ENCODE measurements at regions not wholly inside any gene's neighbourhood (a gene's known extent, or its start where the extent isn't known, plus 50 kb on each side); places are given as distances from the start of the nearest gene placed in this dataset.

- intact Hi-C loops (cut with micrococcal nuclease; ENCODE audit: unreplicated experiment) (no loop called here), in situ Hi-C loops (cut with HindIII; ENCODE audit: low pct_unique_long_range_greater_than_20kb, low sequenced_read_pairs) (no loop called here)
- no peak overlapping the region for H3K27ac ChIP-seq (ENCODE audit: low read length)
- ChIA-PET CTCF (no interaction called here), POLR2A (interaction anchor here (0.5 kb wide), 1 partner anchor 1888 kb away, joined by 7 read pairs; no protein-coding TSS in a partner anchor)
- no peak overlapping the region for H3K4me3 ChIP-seq (ENCODE audit: low read depth in 2 of 2, low read length in 2 of 2)
- no peak for ATAC-seq
- TF ChIP-seq CTCF (IDR thresholded peaks at IDR 0.05) (no peak), TCF7L2 (IDR thresholded peaks at IDR 0.05; ENCODE audit: low read depth, low read length) (no peak), POLR2AphosphoS5 (IDR thresholded peaks at IDR 0.05; ENCODE audit: low read depth, low read length) (no peak), REST (IDR thresholded peaks at IDR 0.05; ENCODE audit: insufficient read depth in 1 of 2, low read depth in 2 of 2, low read length in 1 of 2) (no peak), SIN3A (IDR thresholded peaks at IDR 0.05; ENCODE audit: borderline replicate concordance, insufficient read depth, low read depth, low read length) (no peak)
- no peak for DNase-seq (ENCODE audit: low read depth, low spot score)
- no peaks in the 10 kb centered on the region; the same call in 1 of the 2 replicates for H3K27me3 ChIP-seq (ENCODE audit: control insufficient read depth, insufficient read depth, low read length)
- no TSS peak for BruUV-seq (replicated peaks)
- no peaks in the 10 kb centered on the region for H3K36me3 ChIP-seq (ENCODE audit: control insufficient read depth, insufficient read depth, low read length)
- H3K9me3 ChIP-seq (ENCODE audit: control insufficient read depth, insufficient read depth, low read depth, low read length): no peaks in the 10 kb centered on the region
- no peaks in the 10 kb centered on the region; the same call in 1 of the 2 replicates for H3K4me1 ChIP-seq (ENCODE audit: control insufficient read depth, insufficient read depth, low read length)
Measured at GRCh38 chr2:19738707-19739106, 163.1 kb downstream of the TTC32 start.

- in situ Hi-C loops (cut with HindIII; ENCODE audit: low pct_unique_long_range_greater_than_20kb, low sequenced_read_pairs): no loop called here
- Histone ChIP-seq H3K9me3 (ENCODE audit: control insufficient read depth, insufficient read depth, low read depth, low read length) (no peaks in the 10 kb centered on the region), H3K27ac (ENCODE audit: low read length) (no peak overlapping the region), H3K36me3 (ENCODE audit: control insufficient read depth, insufficient read depth, low read length) (no peaks in the 10 kb centered on the region), H3K4me3 (ENCODE audit: low read depth in 2 of 2, low read length in 2 of 2) (no peak overlapping the region), H3K27me3 (ENCODE audit: control insufficient read depth, insufficient read depth, low read length) (no peaks in the 10 kb centered on the region; the same call in 1 of the 2 replicates), H3K4me1 (ENCODE audit: control insufficient read depth, insufficient read depth, low read length) (no peaks in the 10 kb centered on the region; the same call in 1 of the 2 replicates)
- BruUV-seq (replicated peaks): no TSS peak
- ATAC-seq (no peak), DNase-seq (ENCODE audit: low read depth, low spot score) (no peak)
- CTCF ChIA-PET: no interaction called here
- TF ChIP-seq TCF7L2 (IDR thresholded peaks at IDR 0.05; ENCODE audit: low read depth, low read length) (no peak), CTCF (IDR thresholded peaks at IDR 0.05) (no peak), REST (IDR thresholded peaks at IDR 0.05; ENCODE audit: insufficient read depth in 1 of 2, low read depth in 2 of 2, low read length in 1 of 2) (no peak), POLR2AphosphoS5 (IDR thresholded peaks at IDR 0.05; ENCODE audit: low read depth, low read length) (no peak), SIN3A (IDR thresholded peaks at IDR 0.05; ENCODE audit: borderline replicate concordance, insufficient read depth, low read depth, low read length) (no peak)
- POLR2A ChIA-PET: no interaction called here
- intact Hi-C loops (cut with micrococcal nuclease; ENCODE audit: unreplicated experiment): no loop called here
Measured at GRCh38 chr2:19736191-19736831, 165.5 kb downstream of the TTC32 start.
